K562 (cell line): ENCODE measurements at regions not wholly inside any gene's neighbourhood (a gene's known extent, or its start where the extent isn't known, plus 50 kb on each side); places are given as distances from the start of the nearest gene placed in this dataset.

ENCODE experiments used
- CBFA2T3 ChIP-seq: fragments of 450-650 bp; IDR thresholded peaks from 2 replicates; pipeline ENCODE4 v1.6.1; 2017
- FOXK1 ChIP-seq: sonication (generic); formaldehyde crosslinking; IDR thresholded peaks from 2 replicates; pipeline ENCODE4 v1.8.0; 2022; ENCODE audit warnings: missing genetic modification reagents, mild to moderate bottlenecking, borderline replicate concordance
- KLF13 ChIP-seq: fragments of 450-650 bp; IDR thresholded peaks from 2 replicates; pipeline ENCODE4 v1.6.1; 2016; ENCODE audit warnings: missing genetic modification characterization, low read depth, mild to moderate bottlenecking, missing compliant biosample characterization, moderate library complexity, borderline replicate concordance
- MAFK ChIP-seq: IDR thresholded peaks from 2 replicates; pipeline ENCODE4 v1.6.1; 2011; ENCODE audit warnings: low read length, improper control_type of control experiment
- NFIC ChIP-seq: fragments of 450-650 bp; IDR thresholded peaks from 2 replicates; pipeline ENCODE4 v1.6.1; 2017; ENCODE audit warnings: mild to moderate bottlenecking, inconsistent platforms
- NFIX ChIP-seq: fragments of 250-450 bp; sonication (Bioruptor Pico); IDR thresholded peaks from 2 replicates; pipeline ENCODE4 v1.4.0; 2020; ENCODE audit warnings: low read depth, mild to moderate bottlenecking, moderate library complexity
- NFRKB ChIP-seq: fragments of 450-650 bp; IDR thresholded peaks from 2 replicates; pipeline ENCODE4 v1.6.1; 2016; ENCODE audit warnings: low read depth
- POLR3A ChIP-seq: IDR thresholded peaks from 2 replicates; pipeline ENCODE4 v1.6.1; 2011; ENCODE audit warnings: borderline replicate concordance, mild to moderate bottlenecking, moderate library complexity; ENCODE audit not compliant: insufficient read length, insufficient read depth; ENCODE audit errors: extremely low read depth
- SAFB ChIP-seq: fragments of 200-400 bp; formaldehyde crosslinking; IDR thresholded peaks from 2 replicates; pipeline ENCODE4 v1.6.1; 2017; ENCODE audit warnings: low read depth, low read length, borderline replicate concordance
- THRB ChIP-seq: fragments of 450-650 bp; formaldehyde crosslinking; conservative IDR thresholded peaks from 2 replicates; pipeline ENCODE4 v1.4.0; 2022; ENCODE audit warnings: mild to moderate bottlenecking, missing genetic modification characterization
- ZNF668 ChIP-seq: fragments of 250-450 bp; sonication (Bioruptor Pico); IDR thresholded peaks from 2 replicates; pipeline ENCODE4 v1.8.0; 2022; ENCODE audit warnings: mild to moderate bottlenecking, inconsistent platforms
- TF ChIP-seq, protein P1 (sequence below): fragments of 450-650 bp; formaldehyde crosslinking; IDR thresholded peaks from 2 replicates; pipeline ENCODE4 v1.4.0; 2020; ENCODE audit warnings: mild to moderate bottlenecking, moderate library complexity
- TF ChIP-seq, protein P2 (sequence below): fragments of 200-600 bp; sonication (generic); IDR thresholded peaks from one replicate; pipeline ENCODE4 v1.6.1; 2012; ENCODE audit warnings: mild to moderate bottlenecking, low read depth, low read length, inconsistent platforms
- TF ChIP-seq, protein P3 (sequence below): fragments of 250-450 bp; sonication (Bioruptor Pico); IDR thresholded peaks from 2 replicates; pipeline ENCODE4 v1.4.0; 2020; ENCODE audit warnings: borderline replicate concordance

- TF ChIP-seq THRB (CRISPR knock-in tag) (no peak), NFRKB (no peak), NFIX (CRISPR knock-in tag) (no peak), CBFA2T3 (no peak), ZNF668 (CRISPR knock-in tag) (no peak), NFIC (no peak), FOXK1 (CRISPR knock-in tag) (no peak), SAFB (no peak), POLR3A (no peak), KLF13 (tag) (no peak), MAFK (peak; percentile 79)
- TF ChIP-seq, protein P1, sequence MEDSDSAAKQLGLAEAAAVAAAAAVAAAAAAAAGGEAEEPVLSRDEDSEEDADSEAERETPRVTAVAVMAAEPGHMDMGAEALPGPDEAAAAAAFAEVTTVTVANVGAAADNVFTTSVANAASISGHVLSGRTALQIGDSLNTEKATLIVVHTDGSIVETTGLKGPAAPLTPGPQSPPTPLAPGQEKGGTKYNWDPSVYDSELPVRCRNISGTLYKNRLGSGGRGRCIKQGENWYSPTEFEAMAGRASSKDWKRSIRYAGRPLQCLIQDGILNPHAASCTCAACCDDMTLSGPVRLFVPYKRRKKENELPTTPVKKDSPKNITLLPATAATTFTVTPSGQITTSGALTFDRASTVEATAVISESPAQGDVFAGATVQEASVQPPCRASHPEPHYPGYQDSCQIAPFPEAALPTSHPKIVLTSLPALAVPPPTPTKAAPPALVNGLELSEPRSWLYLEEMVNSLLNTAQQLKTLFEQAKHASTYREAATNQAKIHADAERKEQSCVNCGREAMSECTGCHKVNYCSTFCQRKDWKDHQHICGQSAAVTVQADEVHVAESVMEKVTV (CRISPR knock-in tag) = no peak
- TF ChIP-seq, protein P2, sequence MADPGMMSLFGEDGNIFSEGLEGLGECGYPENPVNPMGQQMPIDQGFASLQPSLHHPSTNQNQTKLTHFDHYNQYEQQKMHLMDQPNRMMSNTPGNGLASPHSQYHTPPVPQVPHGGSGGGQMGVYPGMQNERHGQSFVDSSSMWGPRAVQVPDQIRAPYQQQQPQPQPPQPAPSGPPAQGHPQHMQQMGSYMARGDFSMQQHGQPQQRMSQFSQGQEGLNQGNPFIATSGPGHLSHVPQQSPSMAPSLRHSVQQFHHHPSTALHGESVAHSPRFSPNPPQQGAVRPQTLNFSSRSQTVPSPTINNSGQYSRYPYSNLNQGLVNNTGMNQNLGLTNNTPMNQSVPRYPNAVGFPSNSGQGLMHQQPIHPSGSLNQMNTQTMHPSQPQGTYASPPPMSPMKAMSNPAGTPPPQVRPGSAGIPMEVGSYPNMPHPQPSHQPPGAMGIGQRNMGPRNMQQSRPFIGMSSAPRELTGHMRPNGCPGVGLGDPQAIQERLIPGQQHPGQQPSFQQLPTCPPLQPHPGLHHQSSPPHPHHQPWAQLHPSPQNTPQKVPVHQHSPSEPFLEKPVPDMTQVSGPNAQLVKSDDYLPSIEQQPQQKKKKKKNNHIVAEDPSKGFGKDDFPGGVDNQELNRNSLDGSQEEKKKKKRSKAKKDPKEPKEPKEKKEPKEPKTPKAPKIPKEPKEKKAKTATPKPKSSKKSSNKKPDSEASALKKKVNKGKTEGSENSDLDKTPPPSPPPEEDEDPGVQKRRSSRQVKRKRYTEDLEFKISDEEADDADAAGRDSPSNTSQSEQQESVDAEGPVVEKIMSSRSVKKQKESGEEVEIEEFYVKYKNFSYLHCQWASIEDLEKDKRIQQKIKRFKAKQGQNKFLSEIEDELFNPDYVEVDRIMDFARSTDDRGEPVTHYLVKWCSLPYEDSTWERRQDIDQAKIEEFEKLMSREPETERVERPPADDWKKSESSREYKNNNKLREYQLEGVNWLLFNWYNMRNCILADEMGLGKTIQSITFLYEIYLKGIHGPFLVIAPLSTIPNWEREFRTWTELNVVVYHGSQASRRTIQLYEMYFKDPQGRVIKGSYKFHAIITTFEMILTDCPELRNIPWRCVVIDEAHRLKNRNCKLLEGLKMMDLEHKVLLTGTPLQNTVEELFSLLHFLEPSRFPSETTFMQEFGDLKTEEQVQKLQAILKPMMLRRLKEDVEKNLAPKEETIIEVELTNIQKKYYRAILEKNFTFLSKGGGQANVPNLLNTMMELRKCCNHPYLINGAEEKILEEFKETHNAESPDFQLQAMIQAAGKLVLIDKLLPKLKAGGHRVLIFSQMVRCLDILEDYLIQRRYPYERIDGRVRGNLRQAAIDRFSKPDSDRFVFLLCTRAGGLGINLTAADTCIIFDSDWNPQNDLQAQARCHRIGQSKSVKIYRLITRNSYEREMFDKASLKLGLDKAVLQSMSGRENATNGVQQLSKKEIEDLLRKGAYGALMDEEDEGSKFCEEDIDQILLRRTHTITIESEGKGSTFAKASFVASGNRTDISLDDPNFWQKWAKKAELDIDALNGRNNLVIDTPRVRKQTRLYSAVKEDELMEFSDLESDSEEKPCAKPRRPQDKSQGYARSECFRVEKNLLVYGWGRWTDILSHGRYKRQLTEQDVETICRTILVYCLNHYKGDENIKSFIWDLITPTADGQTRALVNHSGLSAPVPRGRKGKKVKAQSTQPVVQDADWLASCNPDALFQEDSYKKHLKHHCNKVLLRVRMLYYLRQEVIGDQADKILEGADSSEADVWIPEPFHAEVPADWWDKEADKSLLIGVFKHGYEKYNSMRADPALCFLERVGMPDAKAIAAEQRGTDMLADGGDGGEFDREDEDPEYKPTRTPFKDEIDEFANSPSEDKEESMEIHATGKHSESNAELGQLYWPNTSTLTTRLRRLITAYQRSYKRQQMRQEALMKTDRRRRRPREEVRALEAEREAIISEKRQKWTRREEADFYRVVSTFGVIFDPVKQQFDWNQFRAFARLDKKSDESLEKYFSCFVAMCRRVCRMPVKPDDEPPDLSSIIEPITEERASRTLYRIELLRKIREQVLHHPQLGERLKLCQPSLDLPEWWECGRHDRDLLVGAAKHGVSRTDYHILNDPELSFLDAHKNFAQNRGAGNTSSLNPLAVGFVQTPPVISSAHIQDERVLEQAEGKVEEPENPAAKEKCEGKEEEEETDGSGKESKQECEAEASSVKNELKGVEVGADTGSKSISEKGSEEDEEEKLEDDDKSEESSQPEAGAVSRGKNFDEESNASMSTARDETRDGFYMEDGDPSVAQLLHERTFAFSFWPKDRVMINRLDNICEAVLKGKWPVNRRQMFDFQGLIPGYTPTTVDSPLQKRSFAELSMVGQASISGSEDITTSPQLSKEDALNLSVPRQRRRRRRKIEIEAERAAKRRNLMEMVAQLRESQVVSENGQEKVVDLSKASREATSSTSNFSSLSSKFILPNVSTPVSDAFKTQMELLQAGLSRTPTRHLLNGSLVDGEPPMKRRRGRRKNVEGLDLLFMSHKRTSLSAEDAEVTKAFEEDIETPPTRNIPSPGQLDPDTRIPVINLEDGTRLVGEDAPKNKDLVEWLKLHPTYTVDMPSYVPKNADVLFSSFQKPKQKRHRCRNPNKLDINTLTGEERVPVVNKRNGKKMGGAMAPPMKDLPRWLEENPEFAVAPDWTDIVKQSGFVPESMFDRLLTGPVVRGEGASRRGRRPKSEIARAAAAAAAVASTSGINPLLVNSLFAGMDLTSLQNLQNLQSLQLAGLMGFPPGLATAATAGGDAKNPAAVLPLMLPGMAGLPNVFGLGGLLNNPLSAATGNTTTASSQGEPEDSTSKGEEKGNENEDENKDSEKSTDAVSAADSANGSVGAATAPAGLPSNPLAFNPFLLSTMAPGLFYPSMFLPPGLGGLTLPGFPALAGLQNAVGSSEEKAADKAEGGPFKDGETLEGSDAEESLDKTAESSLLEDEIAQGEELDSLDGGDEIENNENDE = no peak
- TF ChIP-seq, protein P3, sequence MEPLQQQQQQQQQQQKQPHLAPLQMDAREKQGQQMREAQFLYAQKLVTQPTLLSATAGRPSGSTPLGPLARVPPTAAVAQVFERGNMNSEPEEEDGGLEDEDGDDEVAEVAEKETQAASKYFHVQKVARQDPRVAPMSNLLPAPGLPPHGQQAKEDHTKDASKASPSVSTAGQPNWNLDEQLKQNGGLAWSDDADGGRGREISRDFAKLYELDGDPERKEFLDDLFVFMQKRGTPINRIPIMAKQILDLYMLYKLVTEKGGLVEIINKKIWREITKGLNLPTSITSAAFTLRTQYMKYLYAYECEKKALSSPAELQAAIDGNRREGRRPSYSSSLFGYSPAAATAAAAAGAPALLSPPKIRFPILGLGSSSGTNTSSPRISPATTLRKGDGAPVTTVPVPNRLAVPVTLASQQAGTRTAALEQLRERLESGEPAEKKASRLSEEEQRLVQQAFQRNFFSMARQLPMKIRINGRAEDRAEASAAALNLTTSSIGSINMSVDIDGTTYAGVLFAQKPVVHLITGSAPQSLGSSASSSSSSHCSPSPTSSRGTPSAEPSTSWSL (CRISPR knock-in tag) = no peak
These were observed 145.7 kb upstream of the ALDH3B2 start (continued) for GRCh38 chr11:67820081-67820480.
